ENCODE measurements at regions not wholly inside any gene's neighbourhood (a gene's known extent, or its start where the extent isn't known, plus 50 kb on each side); places are given as distances from the start of the nearest gene placed in this dataset.

GRCh38 chr13:83327091-83327490, 555.2 kb downstream of the SLITRK1 start:
- POLR2A ChIA-PET = no interaction called here
- DNase-seq (ENCODE audit: low read depth, low spot score) = no peak
- SMC1A ChIA-PET (ENCODE audit: uncharacterized antibody, unreplicated experiment) = no interaction called here
- no peak overlapping the region for H3K9ac ChIP-seq (ENCODE audit: control insufficient read depth, insufficient read depth, low read length)
- no peak overlapping the region for H3K4me2 ChIP-seq (ENCODE audit: control insufficient read depth, insufficient read depth)
- BruUV-seq (replicated peaks) = no TSS peak
- H3K27ac ChIP-seq (ENCODE audit: control insufficient read depth, insufficient read depth) = no peak overlapping the region
- H4K20me1 ChIP-seq (ENCODE audit: control insufficient read depth, insufficient read depth) = no peaks in the 10 kb centered on the region
- H2AFZ ChIP-seq (ENCODE audit: control insufficient read depth, low read depth, low read length) = no peak overlapping the region
- no peaks in the 10 kb centered on the region for H3K4me1 ChIP-seq (ENCODE audit: control insufficient read depth, insufficient read depth, low read length)
- CTCF ChIA-PET = no interaction called here
- no peaks in the 10 kb centered on the region for H3K79me2 ChIP-seq (ENCODE audit: control insufficient read depth, insufficient read depth, low read length)
- 3% methylated on average over 5 of the region's 5 CpGs for WGBS (ENCODE audit: insufficient coverage, insufficient replicate concordance, low lambda C conversion rate, missing lambda C conversion rate)
- no peaks in the 10 kb centered on the region for H3K36me3 ChIP-seq (ENCODE audit: control insufficient read depth in 2 of 2, insufficient read depth in 2 of 2, low read length in 1 of 2)
- H3K4me3 ChIP-seq = no peak overlapping the region
- intact Hi-C loops (cut with micrococcal nuclease; ENCODE audit: unreplicated experiment) (no loop called here), in situ Hi-C loops (cut with MboI) (no loop called here)
- TF ChIP-seq CBFB (IDR thresholded peaks at IDR 0.05; ENCODE audit: low read depth) (no peak), BRCA1 (IDR thresholded peaks at IDR 0.05; ENCODE audit: low read depth, low read length) (no peak), CTCF (IDR thresholded peaks at IDR 0.05 in 2 of 3, conservative IDR thresholded peaks at IDR 0.05 in 1 of 3; ENCODE audit: control insufficient read depth in 2 of 3, extremely low read depth in 1 of 3, insufficient read depth in 1 of 3, low read depth in 3 of 3, low read length in 3 of 3) (no peak)
- no peak for FAIRE-seq
- RAD21 ChIA-PET (ENCODE audit: unreplicated experiment) = no interaction called here
- H3K9me3 ChIP-seq (replicated peaks; ENCODE audit: control insufficient read depth, insufficient read depth, low read length) = no peaks in the 10 kb centered on the region
- no peak for ATAC-seq
- H3K27me3 ChIP-seq (replicated peaks in 1 of 2; ENCODE audit: control insufficient read depth in 2 of 2, insufficient read depth in 2 of 2, low read length in 1 of 2) = no peaks in the 10 kb centered on the region

- POLR2A ChIA-PET = no interaction called here
- Histone ChIP-seq H3K4me3 (no peak overlapping the region), H3K79me2 (ENCODE audit: control insufficient read depth, insufficient read depth, low read length) (no peaks in the 10 kb centered on the region), H3K4me2 (ENCODE audit: control insufficient read depth, insufficient read depth) (no peak overlapping the region), H4K20me1 (ENCODE audit: control insufficient read depth, insufficient read depth) (no peaks in the 10 kb centered on the region), H3K27me3 (replicated peaks in 1 of 2; ENCODE audit: control insufficient read depth in 2 of 2, insufficient read depth in 2 of 2, low read length in 1 of 2) (no peaks in the 10 kb centered on the region), H2AFZ (ENCODE audit: control insufficient read depth, low read depth, low read length) (no peak overlapping the region), H3K9me3 (replicated peaks; ENCODE audit: control insufficient read depth, insufficient read depth, low read length) (no peaks in the 10 kb centered on the region), H3K36me3 (ENCODE audit: control insufficient read depth in 2 of 2, insufficient read depth in 2 of 2, low read length in 1 of 2) (no peaks in the 10 kb centered on the region), H3K27ac (ENCODE audit: control insufficient read depth, insufficient read depth) (no peak overlapping the region), H3K4me1 (ENCODE audit: control insufficient read depth, insufficient read depth, low read length) (no peaks in the 10 kb centered on the region), H3K9ac (ENCODE audit: control insufficient read depth, insufficient read depth, low read length) (no peak overlapping the region)
- 15% methylated on average over 2 of the region's 2 CpGs for WGBS (ENCODE audit: insufficient coverage, insufficient replicate concordance, low lambda C conversion rate, missing lambda C conversion rate)
- in situ Hi-C loops (cut with MboI) (no loop called here), intact Hi-C loops (cut with micrococcal nuclease; ENCODE audit: unreplicated experiment) (no loop called here)
- BruUV-seq (replicated peaks) = no TSS peak
- CTCF ChIA-PET = no interaction called here
- DNase-seq (ENCODE audit: low read depth, low spot score) (no peak), ATAC-seq (no peak), FAIRE-seq (no peak)
- SMC1A ChIA-PET (ENCODE audit: uncharacterized antibody, unreplicated experiment) = no interaction called here
- RAD21 ChIA-PET (ENCODE audit: unreplicated experiment) = no interaction called here
- TF ChIP-seq ZNF217 (IDR thresholded peaks at IDR 0.05) (no peak), TARDBP (IDR thresholded peaks at IDR 0.05; ENCODE audit: borderline replicate concordance) (no peak), ZNF24 (IDR thresholded peaks at IDR 0.05) (no peak), ATF2 (IDR thresholded peaks at IDR 0.05; ENCODE audit: low read length) (no peak), TBL1XR1 (IDR thresholded peaks at IDR 0.05; ENCODE audit: low read depth, low read length) (no peak), SREBF2 (IDR thresholded peaks at IDR 0.05; ENCODE audit: low read length) (no peak), EZH2 (IDR thresholded peaks at IDR 0.05; ENCODE audit: borderline replicate concordance, control insufficient read depth, low read depth, low read length) (no peak), MTA3 (IDR thresholded peaks at IDR 0.05; ENCODE audit: borderline replicate concordance, low read length) (no peak), BCL3 (IDR thresholded peaks at IDR 0.05; ENCODE audit: borderline replicate concordance, insufficient read depth, low read depth, low read length, poor library complexity, severe bottlenecking) (no peak), ATF7 (IDR thresholded peaks at IDR 0.05; ENCODE audit: low read depth) (no peak), POU2F2 (IDR thresholded peaks at IDR 0.05; ENCODE audit: borderline replicate concordance, low read depth, low read length) (no peak), SIN3A (IDR thresholded peaks at IDR 0.05; ENCODE audit: low read depth, low read length) (no peak)
These were observed 557.0 kb downstream of the SLITRK1 start for GRCh38 chr13:83325125-83325853.

Data from GM12878 (cell line).